HG02588 (cell line): ENCODE measurements at regions not wholly inside any gene's neighbourhood (a gene's known extent, or its start where the extent isn't known, plus 50 kb on each side); places are given as distances from the start of the nearest gene placed in this dataset.

Experiments used
- ATAC-seq: cut with Tn5 transposase; IDR thresholded peaks from one replicate; pipeline ENCODE4 v1.9.1; 2021; ENCODE audit warnings: mild to moderate bottlenecking, moderate library complexity; ENCODE audit not compliant: unreplicated experiment

GRCh38 chr2:18104595-18105224, 226.2 kb downstream of the KCNS3 start:
- no peak for ATAC-seq

GRCh38 chr2:18096836-18097405, 218.5 kb downstream of the KCNS3 start:
- no peak for ATAC-seq

DNA sequence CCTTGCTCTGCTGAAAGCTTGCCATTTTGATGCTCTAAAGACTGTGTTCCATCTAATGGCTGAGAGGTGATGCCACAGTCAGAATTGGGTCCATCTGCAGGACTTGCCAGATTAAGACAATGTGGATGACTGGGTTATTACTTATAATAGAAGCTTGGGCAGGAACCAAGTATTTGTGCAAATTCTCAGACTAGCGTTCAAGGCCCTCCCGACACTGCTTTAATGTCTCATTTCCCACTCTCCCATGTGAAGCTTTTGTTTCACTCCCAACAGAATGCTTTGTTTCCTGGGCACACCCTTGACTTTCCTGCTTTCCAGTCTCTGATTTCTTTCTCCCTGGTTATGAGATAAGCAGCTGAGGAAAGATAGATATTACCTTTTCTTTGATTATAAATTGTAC, 215.8 kb downstream of the KCNS3 start:
- no peak for ATAC-seq

GRCh38 chr2:18093196-18093595, 214.7 kb downstream of the KCNS3 start:
- no peak for ATAC-seq

DNA sequence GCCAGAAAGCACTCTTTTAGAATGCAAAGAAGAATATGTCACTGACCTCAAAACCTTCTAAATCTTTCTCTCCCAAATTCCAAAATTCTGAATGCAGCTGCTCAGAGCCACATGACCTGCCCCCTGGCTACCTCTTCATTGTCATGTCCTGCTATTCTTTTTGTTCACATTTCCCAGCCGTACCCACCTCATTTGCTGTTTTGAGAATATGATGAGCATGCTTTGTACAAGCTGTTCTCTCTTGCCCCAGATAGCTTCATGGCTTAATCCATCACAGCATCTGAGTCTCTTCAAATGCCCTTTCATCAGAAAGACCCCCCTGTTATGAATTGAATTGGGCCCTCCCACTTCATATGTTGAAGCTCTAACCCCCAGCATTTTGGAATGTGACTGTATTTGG, 214.3 kb downstream of the KCNS3 start:
- no peak for ATAC-seq

DNA sequence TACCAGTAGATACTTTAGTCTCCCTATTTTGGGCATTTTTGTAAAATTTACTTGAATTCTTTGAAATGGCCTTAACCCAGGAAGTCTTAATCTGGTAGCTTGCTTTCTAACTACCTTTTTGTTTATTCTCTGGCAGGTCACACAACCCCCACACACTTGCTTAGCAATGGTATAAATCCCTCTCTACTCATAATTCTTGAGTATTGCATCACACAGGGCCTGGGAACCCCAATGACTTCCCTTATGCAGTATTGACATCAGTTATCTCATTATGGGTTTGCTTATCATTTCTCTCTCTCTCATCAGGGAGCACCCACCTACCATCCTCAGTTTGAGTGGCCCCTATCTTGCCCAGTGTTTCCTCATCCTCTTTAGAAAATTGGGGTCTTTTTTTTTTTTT, 207.1 kb downstream of the KCNS3 start:
- ATAC-seq, result no peak

DNA sequence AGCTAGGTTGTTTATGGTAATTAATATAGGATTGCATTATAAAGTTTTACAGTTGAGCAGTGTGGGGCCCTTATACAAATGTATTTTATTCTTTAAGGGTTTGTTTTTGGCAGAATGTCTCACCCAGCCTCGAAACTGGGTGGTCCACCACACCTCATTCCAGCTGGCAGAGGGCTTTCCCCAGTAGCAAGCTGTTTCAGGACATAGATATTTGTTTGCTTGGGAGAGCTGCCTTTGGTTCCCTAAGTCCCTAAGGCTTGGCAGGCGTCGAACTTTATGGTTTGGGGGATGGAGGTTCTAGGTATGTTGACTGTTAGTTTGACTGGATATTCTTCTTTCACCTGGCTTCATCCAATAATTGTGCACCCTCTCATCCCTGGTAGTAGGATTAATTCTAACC, 205.9 kb downstream of the KCNS3 start:
- ATAC-seq, result no peak

- ATAC-seq, result no peak
Observed at GRCh38 chr2:18083806-18084205, 205.3 kb downstream of the KCNS3 start.

GRCh38 chr2:18078216-18078615, 199.7 kb downstream of the KCNS3 start:
- ATAC-seq, result no peak

GRCh38 chr2:18077704-18078103, 199.2 kb downstream of the KCNS3 start:
- no peak for ATAC-seq

DNA sequence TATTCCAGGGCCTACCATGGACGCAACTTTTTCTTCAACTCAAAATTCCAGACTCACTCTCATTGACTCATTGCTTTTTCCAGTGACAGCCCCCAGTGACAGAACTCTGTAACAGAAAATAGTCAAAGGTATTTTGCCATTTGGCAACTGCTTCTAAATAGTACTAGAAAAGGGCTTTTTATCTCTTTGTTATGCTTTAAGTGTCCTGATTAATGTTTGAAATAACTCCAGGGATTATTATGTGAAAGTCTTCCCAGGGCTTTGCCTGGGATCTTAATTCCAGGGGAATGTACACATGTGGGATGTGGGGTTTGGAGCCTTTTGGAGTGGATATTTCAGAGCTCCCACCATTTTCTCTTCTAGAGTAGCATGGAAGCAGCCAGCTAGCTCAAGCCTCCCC, 198.8 kb downstream of the KCNS3 start:
- ATAC-seq, result no peak

- no peak for ATAC-seq
Observed at GRCh38 chr2:18074476-18074875, 196.0 kb downstream of the KCNS3 start.

DNA sequence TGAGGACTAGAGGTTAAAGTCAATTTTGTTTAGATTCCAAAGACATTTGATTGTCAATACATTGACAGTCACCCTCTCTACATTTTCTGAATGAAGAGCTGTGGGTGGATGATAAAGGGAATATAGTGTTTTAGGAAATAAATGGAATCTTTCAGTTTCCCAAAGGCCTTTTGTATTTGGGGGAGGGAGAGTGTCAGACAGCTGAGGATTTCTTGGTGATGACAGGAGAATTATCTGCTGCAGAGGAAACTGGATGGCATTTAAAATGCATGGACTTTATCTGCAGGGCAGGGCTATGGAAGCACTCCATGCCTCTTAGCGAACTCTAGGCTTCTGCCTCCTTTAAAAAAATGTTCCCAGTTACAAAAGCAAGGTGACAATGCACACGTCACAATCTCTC, 195.1 kb downstream of the KCNS3 start:
- ATAC-seq, result no peak

GRCh38 chr2:18067588-18068384, 189.3 kb downstream of the KCNS3 start:
- ATAC-seq, result no peak

DNA sequence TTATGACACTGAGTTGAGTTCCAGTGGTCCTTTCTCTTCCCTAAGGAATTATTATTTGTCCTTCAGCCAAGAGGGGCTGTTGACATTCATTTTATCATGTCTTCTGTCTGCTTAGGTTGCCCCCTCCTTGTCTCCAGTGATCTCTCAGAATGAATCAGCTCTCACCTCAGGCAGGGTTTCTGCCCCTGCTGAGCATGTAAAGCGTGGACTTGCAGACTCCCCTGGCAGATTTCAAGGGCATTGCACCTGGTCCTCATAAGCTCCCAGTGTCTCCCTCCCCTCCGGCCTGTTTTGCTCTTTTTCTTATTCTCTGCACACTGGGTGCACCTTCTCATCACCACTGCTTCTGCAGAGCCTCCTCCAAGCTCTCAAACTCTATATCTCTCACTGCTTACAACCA, 188.4 kb downstream of the KCNS3 start:
- no peak for ATAC-seq

- no peak for ATAC-seq
Observed at GRCh38 chr2:18066066-18066465, 187.6 kb downstream of the KCNS3 start.

DNA sequence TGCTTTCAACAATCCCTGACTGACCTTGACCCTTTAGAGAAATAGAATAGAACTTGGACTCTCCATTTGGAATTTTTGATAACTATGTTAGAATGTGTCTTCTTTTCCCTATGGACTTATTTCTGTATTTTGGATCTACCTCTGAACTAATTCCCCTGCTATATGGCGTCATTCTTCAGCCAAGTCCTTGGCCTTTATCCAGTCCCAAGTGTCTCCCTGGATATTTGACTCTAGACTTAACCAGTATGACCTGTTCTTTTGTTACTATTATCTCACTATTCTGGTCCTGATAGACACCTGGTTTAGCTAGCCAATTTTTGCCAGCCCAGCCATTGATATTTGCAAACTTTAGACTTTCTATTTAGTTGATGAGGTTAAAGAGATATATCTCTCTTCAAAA, 186.8 kb downstream of the KCNS3 start:
- no peak for ATAC-seq

GRCh38 chr2:18063826-18064470, 185.5 kb downstream of the KCNS3 start:
- no peak for ATAC-seq

- no peak for ATAC-seq
Observed at GRCh38 chr2:18062892-18063291, 184.4 kb downstream of the KCNS3 start.

DNA sequence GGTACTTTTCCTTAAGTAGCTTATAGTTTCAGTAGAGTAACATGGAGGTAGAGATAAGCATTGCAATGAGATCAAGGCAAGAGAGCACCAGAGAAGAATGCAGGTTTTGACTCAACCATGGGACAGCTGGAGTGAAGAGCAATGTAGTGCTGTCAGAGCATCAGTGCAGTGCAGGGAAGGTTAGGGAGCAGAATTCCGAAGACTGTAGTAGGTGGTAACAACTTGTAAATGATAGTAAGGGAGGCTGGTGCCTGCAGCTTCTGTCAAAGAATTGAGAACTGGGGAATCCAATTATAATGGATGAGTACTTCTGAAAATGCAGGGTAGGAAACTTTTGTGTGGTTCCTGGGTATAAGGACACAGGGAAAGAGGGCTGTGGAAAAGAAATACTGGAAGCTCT, 183.2 kb downstream of the KCNS3 start:
- ATAC-seq, result no peak

GRCh38 chr2:18057657-18058056, 179.2 kb downstream of the KCNS3 start:
- no peak for ATAC-seq

DNA sequence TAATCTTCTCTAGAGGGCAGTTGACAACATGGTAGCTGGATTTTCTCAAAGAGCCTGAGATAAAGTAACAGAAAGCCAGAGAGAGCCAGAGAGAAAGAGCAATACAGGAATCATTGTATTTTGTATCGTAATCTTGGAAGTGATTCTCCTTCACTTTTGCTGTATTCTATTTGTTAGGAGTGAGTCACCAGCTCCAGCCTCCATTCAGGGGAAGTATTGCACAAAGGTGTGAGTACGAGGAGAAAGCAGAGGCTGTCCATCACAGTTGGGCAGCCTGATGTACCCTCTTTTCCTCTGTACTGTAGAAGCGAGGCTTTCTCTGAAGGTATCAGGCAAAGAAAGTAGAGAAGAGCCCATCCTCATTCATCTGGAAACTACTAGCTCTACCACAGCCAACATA, 176.8 kb downstream of the KCNS3 start:
- ATAC-seq, result no peak
